HL-60 (cell line): ENCODE measurements at regions not wholly inside any gene's neighbourhood (a gene's known extent, or its start where the extent isn't known, plus 50 kb on each side); places are given as distances from the start of the nearest gene placed in this dataset.

Experiments
- GABPA ChIP-seq: IDR thresholded peaks from 2 replicates; pipeline ENCODE4 v1.6.1; 2012; ENCODE audit warnings: low read depth
- TF ChIP-seq, protein P1 (sequence below): IDR thresholded peaks from one replicate; pipeline ENCODE4 v1.5.1; 2011; ENCODE audit warnings: low read length, control low read depth, inconsistent platforms; ENCODE audit not compliant: insufficient read depth
- TF ChIP-seq, protein P2 (sequence below): IDR thresholded peaks from 2 replicates; pipeline ENCODE4 v1.6.1; 2012; ENCODE audit warnings: low read depth; ENCODE audit not compliant: insufficient replicate concordance

DNA sequence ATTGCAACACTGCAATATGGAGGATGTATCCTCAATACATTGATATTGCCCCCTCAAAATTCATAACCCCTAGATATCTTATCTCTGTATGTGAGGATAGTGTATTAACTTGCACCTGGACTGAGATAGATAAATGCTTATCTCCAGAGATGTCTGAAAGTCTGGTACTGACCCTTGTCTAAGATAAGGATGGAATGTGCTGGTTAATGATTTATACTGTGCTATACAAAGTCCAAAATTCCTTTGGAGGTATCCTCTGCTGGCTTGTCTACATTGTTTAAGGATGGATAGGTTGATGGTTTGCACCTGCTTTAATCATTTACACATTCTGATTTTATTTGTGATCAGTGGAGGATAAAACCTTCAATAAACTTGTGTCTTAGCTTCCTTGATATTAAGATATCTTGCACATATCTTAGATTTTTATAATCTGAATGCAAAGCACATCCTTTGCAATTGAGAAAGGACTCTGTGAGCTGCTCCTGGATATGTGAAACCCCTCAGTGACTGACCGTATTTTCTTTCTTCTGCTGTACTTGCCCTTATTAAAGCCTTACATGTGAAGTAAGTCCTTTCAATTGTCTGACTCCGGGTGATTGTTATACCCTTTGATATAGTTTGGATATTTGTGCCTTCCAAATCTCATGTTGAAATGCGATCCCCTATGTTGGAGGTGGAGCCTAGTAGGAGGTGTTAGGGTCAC lies 430.3 kb upstream of the MAOA start:
- TF ChIP-seq, protein P1, sequence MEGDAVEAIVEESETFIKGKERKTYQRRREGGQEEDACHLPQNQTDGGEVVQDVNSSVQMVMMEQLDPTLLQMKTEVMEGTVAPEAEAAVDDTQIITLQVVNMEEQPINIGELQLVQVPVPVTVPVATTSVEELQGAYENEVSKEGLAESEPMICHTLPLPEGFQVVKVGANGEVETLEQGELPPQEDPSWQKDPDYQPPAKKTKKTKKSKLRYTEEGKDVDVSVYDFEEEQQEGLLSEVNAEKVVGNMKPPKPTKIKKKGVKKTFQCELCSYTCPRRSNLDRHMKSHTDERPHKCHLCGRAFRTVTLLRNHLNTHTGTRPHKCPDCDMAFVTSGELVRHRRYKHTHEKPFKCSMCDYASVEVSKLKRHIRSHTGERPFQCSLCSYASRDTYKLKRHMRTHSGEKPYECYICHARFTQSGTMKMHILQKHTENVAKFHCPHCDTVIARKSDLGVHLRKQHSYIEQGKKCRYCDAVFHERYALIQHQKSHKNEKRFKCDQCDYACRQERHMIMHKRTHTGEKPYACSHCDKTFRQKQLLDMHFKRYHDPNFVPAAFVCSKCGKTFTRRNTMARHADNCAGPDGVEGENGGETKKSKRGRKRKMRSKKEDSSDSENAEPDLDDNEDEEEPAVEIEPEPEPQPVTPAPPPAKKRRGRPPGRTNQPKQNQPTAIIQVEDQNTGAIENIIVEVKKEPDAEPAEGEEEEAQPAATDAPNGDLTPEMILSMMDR: no peak
- TF ChIP-seq, protein P2, sequence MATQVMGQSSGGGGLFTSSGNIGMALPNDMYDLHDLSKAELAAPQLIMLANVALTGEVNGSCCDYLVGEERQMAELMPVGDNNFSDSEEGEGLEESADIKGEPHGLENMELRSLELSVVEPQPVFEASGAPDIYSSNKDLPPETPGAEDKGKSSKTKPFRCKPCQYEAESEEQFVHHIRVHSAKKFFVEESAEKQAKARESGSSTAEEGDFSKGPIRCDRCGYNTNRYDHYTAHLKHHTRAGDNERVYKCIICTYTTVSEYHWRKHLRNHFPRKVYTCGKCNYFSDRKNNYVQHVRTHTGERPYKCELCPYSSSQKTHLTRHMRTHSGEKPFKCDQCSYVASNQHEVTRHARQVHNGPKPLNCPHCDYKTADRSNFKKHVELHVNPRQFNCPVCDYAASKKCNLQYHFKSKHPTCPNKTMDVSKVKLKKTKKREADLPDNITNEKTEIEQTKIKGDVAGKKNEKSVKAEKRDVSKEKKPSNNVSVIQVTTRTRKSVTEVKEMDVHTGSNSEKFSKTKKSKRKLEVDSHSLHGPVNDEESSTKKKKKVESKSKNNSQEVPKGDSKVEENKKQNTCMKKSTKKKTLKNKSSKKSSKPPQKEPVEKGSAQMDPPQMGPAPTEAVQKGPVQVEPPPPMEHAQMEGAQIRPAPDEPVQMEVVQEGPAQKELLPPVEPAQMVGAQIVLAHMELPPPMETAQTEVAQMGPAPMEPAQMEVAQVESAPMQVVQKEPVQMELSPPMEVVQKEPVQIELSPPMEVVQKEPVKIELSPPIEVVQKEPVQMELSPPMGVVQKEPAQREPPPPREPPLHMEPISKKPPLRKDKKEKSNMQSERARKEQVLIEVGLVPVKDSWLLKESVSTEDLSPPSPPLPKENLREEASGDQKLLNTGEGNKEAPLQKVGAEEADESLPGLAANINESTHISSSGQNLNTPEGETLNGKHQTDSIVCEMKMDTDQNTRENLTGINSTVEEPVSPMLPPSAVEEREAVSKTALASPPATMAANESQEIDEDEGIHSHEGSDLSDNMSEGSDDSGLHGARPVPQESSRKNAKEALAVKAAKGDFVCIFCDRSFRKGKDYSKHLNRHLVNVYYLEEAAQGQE: no peak
- TF ChIP-seq GABPA: no peak
